ENCODE measurements at regions not wholly inside any gene's neighbourhood (a gene's known extent, or its start where the extent isn't known, plus 50 kb on each side); places are given as distances from the start of the nearest gene placed in this dataset.
A peak's percentile ranks its signal among the peaks of the same experiment; 100 is the strongest.

- H3K9me2 ChIP-seq (ENCODE audit: low read depth, low read length): no peaks in the 10 kb centered on the region
- no peak overlapping the region for H3K4me3 ChIP-seq (ENCODE audit: low read depth, low read length, poor library complexity, severe bottlenecking)
- H3K9me3 ChIP-seq (ENCODE audit: low read length): no peaks in the 10 kb centered on the region
- no peak overlapping the region for H3K4me2 ChIP-seq (ENCODE audit: low read length)
- H3K36me3 ChIP-seq (ENCODE audit: insufficient read depth, low read length): no peaks in the 10 kb centered on the region
- H3F3A ChIP-seq (ENCODE audit: insufficient read depth, low read length): no peaks in the 10 kb centered on the region
- TF ChIP-seq CTCF (IDR thresholded peaks at IDR 0.05; ENCODE audit: low read length) (peak; percentile 37), EZH2 (IDR thresholded peaks at IDR 0.05; ENCODE audit: borderline replicate concordance, low read length) (no peak)
- no peak overlapping the region for H2AFZ ChIP-seq (ENCODE audit: low read length)
- H3K9ac ChIP-seq (ENCODE audit: low read length): no peak overlapping the region
- H3K27me3 ChIP-seq (ENCODE audit: insufficient read depth, low read length): no peaks in the 10 kb centered on the region
- no peaks in the 10 kb centered on the region for H4K20me1 ChIP-seq (ENCODE audit: insufficient read depth, low read length)
- no peaks in the 10 kb centered on the region for H3K79me2 ChIP-seq (ENCODE audit: insufficient read depth, low read length)
- H3K4me1 ChIP-seq (ENCODE audit: insufficient read depth, low read length, severe bottlenecking): peaks cover 25% of the 10 kb centered on the region
- peak overlapping the region; percentile 65 for H3K27ac ChIP-seq (ENCODE audit: low read depth, low read length, poor library complexity, severe bottlenecking)
These were observed 84.9 kb upstream of the LRFN2 start for GRCh38 chr6:40672087-40672486.

GRCh38 chr6:40671694-40672050 lies 84.5 kb upstream of the LRFN2 start:
- H3K79me2 ChIP-seq (ENCODE audit: insufficient read depth, low read length): no peaks in the 10 kb centered on the region
- no peaks in the 10 kb centered on the region for H3K36me3 ChIP-seq (ENCODE audit: insufficient read depth, low read length)
- H3K9me3 ChIP-seq (ENCODE audit: low read length): no peaks in the 10 kb centered on the region
- no peak overlapping the region for H2AFZ ChIP-seq (ENCODE audit: low read length)
- no peaks in the 10 kb centered on the region for H3F3A ChIP-seq (ENCODE audit: insufficient read depth, low read length)
- TF ChIP-seq EZH2 (IDR thresholded peaks at IDR 0.05; ENCODE audit: borderline replicate concordance, low read length) (no peak), CTCF (IDR thresholded peaks at IDR 0.05; ENCODE audit: low read length) (no peak)
- no peak overlapping the region; the same call in 1 of the 2 replicates for H3K4me2 ChIP-seq (ENCODE audit: low read length)
- H3K9me2 ChIP-seq (ENCODE audit: low read depth, low read length): no peaks in the 10 kb centered on the region
- peak overlapping the region; percentile 65 for H3K27ac ChIP-seq (ENCODE audit: low read depth, low read length, poor library complexity, severe bottlenecking)
- no peak overlapping the region for H3K9ac ChIP-seq (ENCODE audit: low read length)
- no peaks in the 10 kb centered on the region for H4K20me1 ChIP-seq (ENCODE audit: insufficient read depth, low read length)
- H3K27me3 ChIP-seq (ENCODE audit: insufficient read depth, low read length): no peaks in the 10 kb centered on the region
- H3K4me1 ChIP-seq (ENCODE audit: insufficient read depth, low read length, severe bottlenecking): peaks cover 25% of the 10 kb centered on the region
- no peak overlapping the region for H3K4me3 ChIP-seq (ENCODE audit: low read depth, low read length, poor library complexity, severe bottlenecking)

GRCh38 chr6:40671001-40671693 lies 84.0 kb upstream of the LRFN2 start:
- H3K9me2 ChIP-seq (ENCODE audit: low read depth, low read length): no peaks in the 10 kb centered on the region
- H4K20me1 ChIP-seq (ENCODE audit: insufficient read depth, low read length): no peaks in the 10 kb centered on the region
- peak overlapping the region; percentile 65 for H3K27ac ChIP-seq (ENCODE audit: low read depth, low read length, poor library complexity, severe bottlenecking)
- no peaks in the 10 kb centered on the region for H3F3A ChIP-seq (ENCODE audit: insufficient read depth, low read length)
- no peaks in the 10 kb centered on the region for H3K9me3 ChIP-seq (ENCODE audit: low read length)
- H3K79me2 ChIP-seq (ENCODE audit: insufficient read depth, low read length): no peaks in the 10 kb centered on the region
- H3K36me3 ChIP-seq (ENCODE audit: insufficient read depth, low read length): no peaks in the 10 kb centered on the region
- H3K4me3 ChIP-seq (ENCODE audit: low read depth, low read length, poor library complexity, severe bottlenecking): no peak overlapping the region
- no peaks in the 10 kb centered on the region for H3K27me3 ChIP-seq (ENCODE audit: insufficient read depth, low read length)
- H3K4me1 ChIP-seq (ENCODE audit: insufficient read depth, low read length, severe bottlenecking): peaks cover 25% of the 10 kb centered on the region
- no peak overlapping the region; the same call in 1 of the 2 replicates for H3K9ac ChIP-seq (ENCODE audit: low read length)
- H2AFZ ChIP-seq (ENCODE audit: low read length): no peak overlapping the region
- H3K4me2 ChIP-seq (ENCODE audit: low read length): no peak overlapping the region; the same call in 1 of the 2 replicates
- TF ChIP-seq EZH2 (IDR thresholded peaks at IDR 0.05; ENCODE audit: borderline replicate concordance, low read length): no peak
- TF ChIP-seq CTCF (IDR thresholded peaks at IDR 0.05; ENCODE audit: low read length): no peak
